HL-60 (cell line): ENCODE measurements at regions not wholly inside any gene's neighbourhood (a gene's known extent, or its start where the extent isn't known, plus 50 kb on each side); places are given as distances from the start of the nearest gene placed in this dataset.

Source experiments
- DNase-seq, 2 experiments: peaks; one replicate each; pipeline ENCODE4 v3.0.0-alpha.2; 2010 to 2020; ENCODE audit warnings: low read depth in 1 of 2, low spot score in 1 of 2
- H3K27ac ChIP-seq: fragments of 250-450 bp; sonication (Bioruptor Pico); replicated peaks from 2 replicates; pipeline ENCODE4 v1.5.1; 2020; ENCODE audit warnings: mild to moderate bottlenecking, moderate library complexity
- H3K27me3 ChIP-seq: fragments of 250-450 bp; sonication (Bioruptor Pico); 2 replicates; pipeline ENCODE4 v1.5.1; 2021; ENCODE audit warnings: mild to moderate bottlenecking, moderate library complexity; ENCODE audit not compliant: insufficient read depth, poor library complexity, severe bottlenecking
- H3K4me3 ChIP-seq: replicated peaks from 2 replicates; pipeline ENCODE4 v1.5.1; 2011; ENCODE audit warnings: mild to moderate bottlenecking, control low read depth, low read length; ENCODE audit not compliant: insufficient read depth
- GABPA ChIP-seq: IDR thresholded peaks from 2 replicates; pipeline ENCODE4 v1.6.1; 2012; ENCODE audit warnings: low read depth
- POLR2AphosphoS5 ChIP-seq: IDR thresholded peaks from 2 replicates; pipeline ENCODE4 v1.6.1; 2012; ENCODE audit warnings: low read depth
- SPI1 ChIP-seq: IDR thresholded peaks from 2 replicates; pipeline ENCODE4 v1.6.1; 2012; ENCODE audit warnings: low read depth, mild to moderate bottlenecking, borderline replicate concordance
- TF ChIP-seq, protein P1 (sequence below): IDR thresholded peaks from one replicate; pipeline ENCODE4 v1.5.1; 2011; ENCODE audit warnings: low read length, control low read depth, inconsistent platforms; ENCODE audit not compliant: insufficient read depth
- TF ChIP-seq, protein P2 (sequence below): IDR thresholded peaks from 2 replicates; pipeline ENCODE4 v1.6.1; 2012; ENCODE audit warnings: low read depth; ENCODE audit not compliant: insufficient replicate concordance

DNA sequence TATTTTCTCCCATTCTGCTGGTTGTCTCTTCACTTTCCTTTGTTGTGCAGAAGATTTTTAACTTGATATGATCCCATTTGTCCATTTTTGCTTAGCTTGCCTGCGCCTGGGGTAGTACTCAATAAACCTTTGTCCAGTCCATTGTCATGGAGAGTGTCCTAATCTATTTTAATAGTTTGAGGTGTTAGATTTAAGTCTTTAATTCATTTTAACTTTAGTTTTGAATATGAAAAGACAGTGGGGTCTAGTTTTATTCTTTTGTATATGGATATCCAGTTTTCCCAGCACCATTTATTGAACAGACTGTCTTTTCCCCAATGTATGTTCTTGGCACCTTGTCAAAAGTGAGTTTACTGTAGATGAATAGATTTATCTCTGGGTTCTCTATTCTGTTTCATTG, 76.0 kb upstream of the ITM2A start:
- no peak for DNase-seq
- TF ChIP-seq, protein P1, sequence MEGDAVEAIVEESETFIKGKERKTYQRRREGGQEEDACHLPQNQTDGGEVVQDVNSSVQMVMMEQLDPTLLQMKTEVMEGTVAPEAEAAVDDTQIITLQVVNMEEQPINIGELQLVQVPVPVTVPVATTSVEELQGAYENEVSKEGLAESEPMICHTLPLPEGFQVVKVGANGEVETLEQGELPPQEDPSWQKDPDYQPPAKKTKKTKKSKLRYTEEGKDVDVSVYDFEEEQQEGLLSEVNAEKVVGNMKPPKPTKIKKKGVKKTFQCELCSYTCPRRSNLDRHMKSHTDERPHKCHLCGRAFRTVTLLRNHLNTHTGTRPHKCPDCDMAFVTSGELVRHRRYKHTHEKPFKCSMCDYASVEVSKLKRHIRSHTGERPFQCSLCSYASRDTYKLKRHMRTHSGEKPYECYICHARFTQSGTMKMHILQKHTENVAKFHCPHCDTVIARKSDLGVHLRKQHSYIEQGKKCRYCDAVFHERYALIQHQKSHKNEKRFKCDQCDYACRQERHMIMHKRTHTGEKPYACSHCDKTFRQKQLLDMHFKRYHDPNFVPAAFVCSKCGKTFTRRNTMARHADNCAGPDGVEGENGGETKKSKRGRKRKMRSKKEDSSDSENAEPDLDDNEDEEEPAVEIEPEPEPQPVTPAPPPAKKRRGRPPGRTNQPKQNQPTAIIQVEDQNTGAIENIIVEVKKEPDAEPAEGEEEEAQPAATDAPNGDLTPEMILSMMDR: no peak
- no peak for TF ChIP-seq SPI1
- no peak for TF ChIP-seq GABPA
- TF ChIP-seq, protein P2, sequence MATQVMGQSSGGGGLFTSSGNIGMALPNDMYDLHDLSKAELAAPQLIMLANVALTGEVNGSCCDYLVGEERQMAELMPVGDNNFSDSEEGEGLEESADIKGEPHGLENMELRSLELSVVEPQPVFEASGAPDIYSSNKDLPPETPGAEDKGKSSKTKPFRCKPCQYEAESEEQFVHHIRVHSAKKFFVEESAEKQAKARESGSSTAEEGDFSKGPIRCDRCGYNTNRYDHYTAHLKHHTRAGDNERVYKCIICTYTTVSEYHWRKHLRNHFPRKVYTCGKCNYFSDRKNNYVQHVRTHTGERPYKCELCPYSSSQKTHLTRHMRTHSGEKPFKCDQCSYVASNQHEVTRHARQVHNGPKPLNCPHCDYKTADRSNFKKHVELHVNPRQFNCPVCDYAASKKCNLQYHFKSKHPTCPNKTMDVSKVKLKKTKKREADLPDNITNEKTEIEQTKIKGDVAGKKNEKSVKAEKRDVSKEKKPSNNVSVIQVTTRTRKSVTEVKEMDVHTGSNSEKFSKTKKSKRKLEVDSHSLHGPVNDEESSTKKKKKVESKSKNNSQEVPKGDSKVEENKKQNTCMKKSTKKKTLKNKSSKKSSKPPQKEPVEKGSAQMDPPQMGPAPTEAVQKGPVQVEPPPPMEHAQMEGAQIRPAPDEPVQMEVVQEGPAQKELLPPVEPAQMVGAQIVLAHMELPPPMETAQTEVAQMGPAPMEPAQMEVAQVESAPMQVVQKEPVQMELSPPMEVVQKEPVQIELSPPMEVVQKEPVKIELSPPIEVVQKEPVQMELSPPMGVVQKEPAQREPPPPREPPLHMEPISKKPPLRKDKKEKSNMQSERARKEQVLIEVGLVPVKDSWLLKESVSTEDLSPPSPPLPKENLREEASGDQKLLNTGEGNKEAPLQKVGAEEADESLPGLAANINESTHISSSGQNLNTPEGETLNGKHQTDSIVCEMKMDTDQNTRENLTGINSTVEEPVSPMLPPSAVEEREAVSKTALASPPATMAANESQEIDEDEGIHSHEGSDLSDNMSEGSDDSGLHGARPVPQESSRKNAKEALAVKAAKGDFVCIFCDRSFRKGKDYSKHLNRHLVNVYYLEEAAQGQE: no peak
- no peak for TF ChIP-seq POLR2AphosphoS5
- no peak overlapping the region for H3K27ac ChIP-seq
- no peak overlapping the region for H3K4me3 ChIP-seq
- H3K27me3 ChIP-seq: no peaks in the 10 kb centered on the region

DNA sequence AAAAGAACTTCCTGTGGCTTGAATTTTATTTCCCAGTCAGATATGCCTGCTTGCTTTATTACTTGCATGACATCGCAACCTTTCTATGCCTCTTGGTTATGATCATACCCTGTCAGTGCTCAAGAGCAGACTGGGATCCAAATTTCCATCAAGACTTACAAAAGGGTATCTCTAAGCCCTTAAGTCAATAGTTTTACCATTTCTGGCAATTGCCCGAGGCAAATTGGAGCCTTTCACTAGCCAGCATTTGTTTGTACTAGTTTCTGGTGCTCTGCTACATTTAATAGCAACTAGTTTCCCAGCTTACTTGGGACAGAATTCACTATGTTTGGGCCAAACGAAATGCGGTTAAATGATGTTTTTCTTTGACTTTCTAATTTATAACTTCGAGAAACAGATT, 73.2 kb upstream of the ITM2A start:
- TF ChIP-seq, protein P1: no peak
- TF ChIP-seq POLR2AphosphoS5: no peak
- TF ChIP-seq, protein P2: no peak
- TF ChIP-seq SPI1: no peak
- TF ChIP-seq GABPA: no peak
- Histone ChIP-seq H3K4me3 (no peak overlapping the region), H3K27me3 (no peaks in the 10 kb centered on the region), H3K27ac (no peak overlapping the region)
- DNase-seq: no peak
